ENCODE measurements at regions not wholly inside any gene's neighbourhood (a gene's known extent, or its start where the extent isn't known, plus 50 kb on each side); places are given as distances from the start of the nearest gene placed in this dataset.

DNA sequence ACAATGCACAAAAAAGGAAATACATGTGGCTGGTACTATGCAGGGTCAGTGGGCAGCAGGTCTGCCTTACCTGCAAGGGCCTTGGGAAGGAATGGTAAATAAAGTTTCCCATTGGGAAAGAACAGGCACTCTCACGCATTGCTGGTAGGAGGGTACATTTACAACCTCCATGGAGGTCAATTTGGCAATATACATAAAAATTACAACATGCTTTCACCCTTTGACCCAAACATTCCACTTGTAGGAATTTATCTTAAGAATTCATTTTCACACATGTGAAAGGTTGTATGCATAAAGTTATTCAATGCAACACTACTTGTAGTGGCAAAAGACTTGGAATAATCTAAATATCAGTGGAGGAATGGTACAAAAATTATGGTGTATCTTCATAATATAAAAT is 216.4 kb downstream of the DLEU7 start:
- TF ChIP-seq CTCF (IDR thresholded peaks at IDR 0.05) = no peak
- no peak for TF ChIP-seq POLR2A (IDR thresholded peaks at IDR 0.05)

Measured in heart left ventricle (tissue), 13 donors.